ENCODE measurements at regions not wholly inside any gene's neighbourhood (a gene's known extent, or its start where the extent isn't known, plus 50 kb on each side); places are given as distances from the start of the nearest gene placed in this dataset.

DNA sequence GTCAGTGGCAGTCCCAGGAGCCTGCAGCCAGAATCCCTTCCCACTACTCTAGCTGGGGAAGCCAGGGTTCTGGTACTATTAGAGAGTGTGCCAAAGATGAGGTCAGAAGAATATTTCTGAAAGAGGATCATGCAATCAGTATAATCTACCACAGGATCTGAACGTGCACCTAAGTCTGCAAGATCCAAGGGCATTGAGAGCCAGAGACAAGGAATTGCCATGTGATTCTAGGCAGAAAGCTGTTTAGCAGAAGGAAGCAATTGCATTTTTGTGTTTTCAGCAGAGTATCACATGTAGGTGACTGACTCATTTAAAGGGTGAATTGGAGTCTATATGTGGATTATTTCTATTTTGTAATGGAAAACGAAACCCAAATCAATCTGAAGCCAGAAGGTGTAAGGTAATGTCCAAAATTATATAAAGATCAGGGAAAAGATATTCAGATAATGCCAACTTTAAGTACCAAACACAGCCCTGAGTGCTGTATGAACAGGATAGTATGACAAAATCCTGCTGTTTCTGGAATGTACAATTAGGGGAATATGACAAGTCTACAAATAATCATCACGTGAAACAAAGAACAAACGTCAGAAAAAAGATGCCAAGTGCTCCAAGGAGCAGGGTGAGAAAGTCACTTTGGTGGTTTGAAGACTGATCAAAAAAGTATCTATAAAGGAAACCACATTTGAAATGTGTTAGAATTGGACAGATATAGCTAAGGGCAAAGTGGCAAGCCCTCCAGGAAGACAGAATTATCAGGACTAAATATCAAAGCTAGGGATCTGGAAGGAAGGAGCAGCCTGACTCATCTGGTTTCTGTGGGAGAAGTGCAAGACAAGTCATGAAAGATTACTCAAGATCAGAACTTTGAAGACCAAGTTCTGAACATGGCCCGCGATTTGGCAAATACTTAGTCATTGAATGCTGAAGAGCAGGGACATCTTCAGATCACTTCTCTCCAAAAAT, 1036.6 kb downstream of the NTRK3 start:
- no peak for DNase-seq

DNA sequence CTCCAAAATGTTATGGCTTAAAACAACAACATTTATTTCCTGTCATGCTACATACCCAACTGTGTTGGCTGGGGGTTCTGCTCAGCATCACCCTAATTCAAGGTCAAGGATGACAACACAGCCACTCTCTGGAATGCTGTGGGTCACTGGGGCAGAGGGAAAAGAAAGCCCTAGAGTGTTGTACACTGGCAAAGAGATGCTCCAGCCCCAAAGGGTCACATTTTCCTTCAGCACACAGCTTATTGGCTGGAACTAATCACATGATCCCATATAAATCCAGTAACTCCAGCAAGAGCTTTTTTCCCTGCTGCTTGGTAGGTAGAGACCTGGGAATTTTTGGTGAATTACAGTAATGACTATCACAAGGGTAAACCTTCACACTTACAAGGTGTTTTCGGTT, 1041.4 kb downstream of the NTRK3 start:
- no peak for DNase-seq

GRCh38 chr15:87213626-87214025, 1042.9 kb downstream of the NTRK3 start:
- no peak for DNase-seq

DNA sequence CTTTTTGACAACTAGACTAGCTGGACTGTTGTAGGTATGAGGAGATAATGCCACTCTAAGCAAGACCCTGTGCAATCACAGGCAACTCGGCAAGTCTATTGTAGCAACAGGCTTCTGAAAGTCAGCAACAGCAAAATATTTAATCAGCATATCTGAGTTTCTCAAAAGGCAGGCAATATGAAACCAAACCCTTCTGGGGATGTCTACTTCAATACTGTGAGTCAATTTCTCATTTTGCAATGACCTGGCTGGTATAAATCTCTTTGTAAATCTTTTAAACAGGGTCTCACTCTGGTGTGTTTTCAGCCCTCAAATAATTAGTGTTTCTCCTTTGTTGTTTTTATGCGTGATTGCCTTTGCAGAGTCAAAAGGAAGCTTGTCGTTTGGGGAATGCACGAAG, 1044.5 kb downstream of the NTRK3 start:
- no peak for DNase-seq

- no peak for DNase-seq
Observed at GRCh38 chr15:87211547-87211946, 1045.0 kb downstream of the NTRK3 start.

- DNase-seq, result no peak
Observed at GRCh38 chr15:87209891-87210689, 1046.4 kb downstream of the NTRK3 start.

- no peak for DNase-seq
Observed at GRCh38 chr15:87207990-87208580, 1048.5 kb downstream of the NTRK3 start.

DNA sequence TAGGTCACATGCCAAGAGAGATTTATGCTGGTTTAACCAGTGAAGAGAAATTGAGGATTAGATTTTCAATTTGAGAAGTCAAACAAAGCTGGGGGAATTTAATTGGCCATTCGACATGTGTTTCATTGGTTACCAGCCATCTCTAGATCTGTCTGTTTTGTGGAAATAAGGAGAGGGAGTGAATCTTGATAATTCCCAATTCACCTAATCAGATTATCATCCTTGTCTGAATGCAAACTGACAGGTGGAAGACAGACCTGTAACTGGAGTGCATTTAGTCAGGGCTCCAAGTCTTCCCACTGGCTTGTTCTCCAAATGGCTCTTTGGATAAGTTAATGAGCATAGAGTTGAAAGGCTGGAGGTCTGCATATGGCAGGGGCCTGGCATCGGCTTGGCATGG, 1049.3 kb downstream of the NTRK3 start:
- DNase-seq, result no peak

GRCh38 chr15:87201986-87202385, 1054.6 kb downstream of the NTRK3 start:
- no peak for DNase-seq

GRCh38 chr15:87200149-87200548, 1056.4 kb downstream of the NTRK3 start:
- no peak for DNase-seq

DNA sequence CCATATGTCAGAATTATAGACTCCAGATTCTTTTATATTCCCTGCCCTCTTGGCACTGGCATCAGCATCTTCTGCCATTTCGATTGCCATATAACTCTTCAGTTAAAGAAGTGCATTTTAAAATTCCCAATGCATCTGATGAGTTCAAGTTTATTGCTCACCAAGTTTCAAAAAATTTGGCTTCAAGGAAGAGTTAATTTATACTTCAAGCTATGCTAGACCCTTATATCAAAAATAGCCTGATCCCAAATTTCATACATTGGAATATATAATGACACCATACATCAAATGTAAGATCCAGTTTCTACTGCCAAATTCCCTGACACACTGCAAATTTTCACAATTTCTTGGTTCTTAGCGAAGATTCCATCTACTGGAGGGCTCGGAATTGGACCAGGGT, 1058.6 kb downstream of the NTRK3 start:
- DNase-seq, result no peak

- DNase-seq, result no peak
Observed at GRCh38 chr15:87196498-87196897, 1060.0 kb downstream of the NTRK3 start.

GRCh38 chr15:87193481-87193880, 1063.1 kb downstream of the NTRK3 start:
- DNase-seq, result no peak

DNA sequence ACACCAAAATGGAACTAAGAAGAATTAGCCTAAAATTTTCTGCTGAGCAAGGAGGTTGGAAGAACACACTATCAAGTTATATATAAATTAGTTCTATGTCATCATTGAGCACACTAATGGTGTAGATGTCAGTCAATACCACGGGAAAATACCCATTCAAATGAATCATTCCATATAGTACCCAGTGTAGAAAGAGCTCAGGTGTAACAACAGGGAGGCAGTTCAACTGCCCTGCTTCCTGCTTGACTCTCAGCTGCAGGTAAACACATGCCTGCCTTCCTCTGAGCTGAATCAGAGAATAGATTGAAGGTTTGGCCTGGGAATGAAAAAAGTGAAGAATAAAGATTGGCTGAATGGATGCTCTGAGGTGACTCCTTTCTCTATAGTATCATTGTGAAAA, 1088.0 kb downstream of the AGBL1 start:
- DNase-seq, result no peak

GRCh38 chr15:87167055-87167454, 1087.4 kb downstream of the AGBL1 start:
- DNase-seq, result no peak

DNA sequence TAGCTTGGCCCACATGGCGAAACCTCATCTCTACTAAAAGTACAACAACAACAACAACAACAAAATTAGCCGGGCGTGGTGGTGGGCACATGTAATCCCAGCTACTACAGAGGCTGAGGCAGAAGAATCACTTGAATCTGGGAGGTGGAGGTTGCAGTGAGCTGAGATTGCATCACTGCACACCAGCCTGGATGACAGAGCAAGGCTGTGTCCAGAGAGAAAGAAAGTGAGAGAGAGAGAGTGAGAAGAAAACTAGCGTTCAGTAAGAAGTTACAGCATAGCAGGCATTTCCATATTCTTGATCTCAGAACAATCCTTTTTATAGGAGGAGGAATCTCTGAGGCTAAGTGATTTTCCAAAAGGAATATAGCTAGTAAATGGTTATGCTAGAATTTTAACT, 1076.1 kb downstream of the AGBL1 start:
- DNase-seq, result no peak

- no peak for DNase-seq
Observed at GRCh38 chr15:87154761-87155160, 1075.1 kb downstream of the AGBL1 start.

- DNase-seq, result no peak
Observed at GRCh38 chr15:87151202-87151748, 1071.6 kb downstream of the AGBL1 start.

DNA sequence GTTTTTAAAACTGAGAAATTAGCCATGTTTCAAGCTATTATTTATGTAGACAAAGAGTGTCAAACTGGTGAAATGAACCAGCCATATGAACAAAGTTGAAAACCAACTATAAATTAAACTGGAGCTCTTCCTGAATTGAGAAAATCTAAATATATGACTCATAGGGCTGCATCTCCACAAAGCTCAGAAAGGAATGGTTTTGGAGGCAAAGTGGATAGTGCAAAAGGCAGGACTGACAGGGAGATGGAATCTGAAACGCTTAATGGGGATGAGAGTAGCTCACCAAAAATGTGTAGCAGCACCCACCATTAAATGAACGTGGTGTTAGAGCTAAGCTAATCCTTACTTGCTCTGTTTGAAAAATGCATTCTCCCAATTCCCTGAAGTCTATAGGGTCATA, 1066.0 kb downstream of the AGBL1 start:
- DNase-seq, result no peak

DNA sequence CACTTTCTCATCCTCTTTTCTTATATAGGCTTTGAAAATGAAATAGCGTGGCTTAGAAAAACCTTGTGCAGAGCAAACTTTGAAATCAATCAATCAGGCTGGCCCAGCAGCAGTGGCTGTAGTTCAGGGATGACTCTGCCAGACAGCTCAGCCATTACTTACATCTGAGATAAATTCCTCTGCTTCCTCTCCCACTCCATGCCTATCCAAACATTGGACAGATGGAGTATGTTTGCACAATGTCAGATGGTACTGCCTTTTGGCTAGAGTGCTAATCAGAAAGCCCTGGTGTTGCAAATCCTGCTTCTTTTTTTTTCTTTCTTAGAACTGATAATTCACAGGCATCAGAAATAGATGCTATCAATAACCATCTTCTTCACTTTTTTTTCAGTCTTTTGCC, 1065.1 kb downstream of the AGBL1 start:
- no peak for DNase-seq

DNA sequence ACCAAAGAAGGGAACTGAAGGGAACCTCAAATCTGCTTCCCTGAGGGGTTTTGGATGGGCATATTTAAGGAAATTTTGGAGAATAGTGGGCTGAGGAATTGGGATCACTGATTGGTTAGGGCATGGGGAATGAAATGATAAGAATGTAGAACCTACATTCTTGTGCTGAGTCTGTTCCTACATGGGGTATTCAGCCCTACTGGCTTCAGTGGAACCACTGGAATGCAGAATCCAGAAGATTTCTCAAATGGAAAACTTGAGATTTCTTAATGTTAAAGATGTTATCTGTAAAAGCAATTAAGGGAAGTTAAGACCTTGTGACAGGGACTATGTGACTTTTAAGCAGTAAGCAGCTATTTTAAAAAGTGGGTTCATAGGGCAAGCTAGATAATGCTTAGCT, 1062.4 kb downstream of the AGBL1 start:
- DNase-seq, result no peak

DNA sequence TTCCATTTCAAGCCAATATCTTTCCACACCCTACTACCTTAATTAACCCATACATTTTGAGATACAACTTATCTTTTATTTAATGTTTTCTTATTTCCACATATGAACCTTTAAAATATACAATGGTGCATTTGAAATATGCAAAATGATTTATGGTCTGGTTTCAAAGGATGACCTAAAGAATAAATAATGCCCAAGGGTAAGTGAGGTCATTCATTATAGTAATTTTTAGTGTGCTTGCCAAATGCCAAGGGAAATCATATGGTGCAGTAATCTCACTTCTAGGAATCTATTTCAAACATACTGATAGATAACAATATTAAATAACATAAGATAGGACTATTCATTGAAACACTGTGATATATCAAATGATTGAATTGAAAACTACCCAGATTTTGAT, 1055.4 kb downstream of the AGBL1 start:
- DNase-seq, result no peak

GRCh38 chr15:87133704-87134103, 1054.0 kb downstream of the AGBL1 start:
- DNase-seq, result no peak
